Stimulated activated CD4-positive, alpha-beta T cell treated with anti-CD3 and anti-CD28 coated beads, TNF-alpha, amount 100 ng/mL, for 24 hours (primary cell): ENCODE measurements at regions not wholly inside any gene's neighbourhood (a gene's known extent, or its start where the extent isn't known, plus 50 kb on each side); places are given as distances from the start of the nearest gene placed in this dataset.
"Not testable (repeated sequence)": the region's sequence is repeated elsewhere in the genome, so short reads cannot be mapped to it uniquely, and the experiment has no call there.

Experiments
- DNase-seq, 3 experiments: peaks; one replicate each; pipeline ENCODE4 v3.0.0-alpha.2; 2020; ENCODE audit warnings: low read depth in 3 of 3

DNA sequence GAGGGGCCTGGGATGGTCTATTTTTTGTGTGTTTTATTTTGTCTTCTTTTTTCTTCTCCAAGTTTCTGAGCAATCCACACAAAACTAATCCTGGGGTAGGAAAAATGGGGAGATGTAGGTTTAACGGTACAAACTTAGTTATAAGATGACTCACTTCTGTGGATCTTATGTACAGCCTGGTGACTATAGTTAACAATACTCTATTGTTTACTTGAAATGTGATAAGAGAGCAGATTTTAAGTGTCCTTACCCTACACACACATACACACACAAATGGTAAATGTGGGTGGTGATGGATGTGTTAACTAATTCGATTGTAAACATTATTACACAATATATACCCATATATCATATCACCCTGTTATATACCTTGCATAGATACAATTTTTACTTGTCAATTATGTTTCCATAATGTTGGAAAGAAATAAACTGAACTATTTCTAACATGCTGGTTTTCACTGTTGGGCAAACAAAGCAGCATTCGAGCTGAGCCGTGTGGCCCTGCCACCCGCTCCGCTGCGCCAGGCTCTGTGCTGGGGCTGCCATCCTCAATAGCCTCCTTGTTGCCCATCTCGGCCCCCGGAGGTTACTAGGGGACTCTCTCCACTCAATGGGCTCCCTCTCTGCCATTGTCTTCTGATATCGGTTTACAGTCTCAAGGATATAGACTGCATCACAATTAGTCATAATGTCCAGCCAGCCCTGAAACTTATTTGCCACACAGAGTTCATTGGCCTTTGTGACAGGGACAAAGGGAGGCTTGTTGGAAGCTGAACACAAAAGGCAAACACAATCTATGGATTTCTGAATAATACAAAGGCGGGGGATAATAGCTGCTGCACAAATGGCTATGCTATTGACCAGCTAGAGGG lies 380.3 kb upstream of the MAF start:
- no peak for DNase-seq

DNA sequence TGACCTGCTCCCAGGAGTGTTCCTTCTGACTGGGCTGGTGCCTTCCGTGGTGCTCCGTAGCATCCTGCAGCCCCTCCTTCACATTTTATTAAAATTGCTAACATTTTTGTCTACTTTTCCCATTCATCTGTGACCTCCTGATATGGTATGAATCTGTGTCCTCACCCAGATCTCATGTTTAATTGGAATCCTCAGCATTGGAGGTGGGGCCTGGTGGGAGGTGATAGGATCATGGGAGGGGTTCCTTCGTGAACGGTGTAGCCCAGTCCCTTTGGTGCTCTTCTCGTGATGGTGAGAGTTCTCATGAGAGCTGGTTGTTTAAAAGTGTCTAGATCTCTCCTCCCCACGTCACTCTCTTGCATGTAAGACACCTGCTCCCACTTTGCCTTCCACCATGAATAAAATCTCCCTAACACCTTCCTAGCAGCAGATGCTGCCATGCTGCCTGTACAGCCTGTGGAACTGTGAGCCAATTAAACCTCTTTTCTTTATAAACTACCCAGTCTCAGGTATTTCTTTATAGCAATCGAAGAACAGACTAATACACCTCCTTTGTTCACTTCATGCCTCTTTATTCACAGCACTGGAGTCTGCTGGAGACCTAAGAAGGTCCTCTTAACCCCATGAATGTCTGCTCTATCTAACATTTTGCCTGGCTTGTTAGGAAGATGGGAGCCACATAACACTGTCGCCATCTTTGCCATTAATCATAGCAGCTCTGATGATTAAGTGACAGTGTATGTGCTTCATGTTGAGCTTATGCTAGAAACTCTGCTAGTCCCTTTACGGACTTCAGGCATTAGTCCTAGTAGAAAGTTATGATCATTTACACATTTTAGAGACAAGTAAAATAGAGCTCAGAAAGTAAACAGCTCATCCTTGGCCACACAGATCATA lies 377.7 kb upstream of the MAF start:
- DNase-seq, result no peak

DNA sequence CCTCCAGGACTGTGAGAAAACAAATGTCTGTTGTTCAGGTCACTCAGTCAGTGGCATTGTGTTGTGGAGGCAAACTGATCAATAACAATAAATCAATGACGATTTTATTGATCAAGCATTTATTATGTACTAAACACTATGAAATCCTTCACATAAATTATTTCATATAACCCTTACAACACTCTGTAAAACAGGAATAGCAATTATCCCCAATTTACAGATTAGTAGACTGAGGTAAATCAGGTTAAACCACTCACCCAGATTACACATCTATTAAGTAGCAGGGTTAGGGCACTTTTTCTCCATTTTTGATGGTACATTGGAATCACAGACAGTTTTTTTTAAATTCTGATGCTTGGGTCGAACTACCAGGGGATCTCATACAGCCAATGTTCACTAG lies 372.8 kb upstream of the MAF start:
- DNase-seq, result no peak

DNA sequence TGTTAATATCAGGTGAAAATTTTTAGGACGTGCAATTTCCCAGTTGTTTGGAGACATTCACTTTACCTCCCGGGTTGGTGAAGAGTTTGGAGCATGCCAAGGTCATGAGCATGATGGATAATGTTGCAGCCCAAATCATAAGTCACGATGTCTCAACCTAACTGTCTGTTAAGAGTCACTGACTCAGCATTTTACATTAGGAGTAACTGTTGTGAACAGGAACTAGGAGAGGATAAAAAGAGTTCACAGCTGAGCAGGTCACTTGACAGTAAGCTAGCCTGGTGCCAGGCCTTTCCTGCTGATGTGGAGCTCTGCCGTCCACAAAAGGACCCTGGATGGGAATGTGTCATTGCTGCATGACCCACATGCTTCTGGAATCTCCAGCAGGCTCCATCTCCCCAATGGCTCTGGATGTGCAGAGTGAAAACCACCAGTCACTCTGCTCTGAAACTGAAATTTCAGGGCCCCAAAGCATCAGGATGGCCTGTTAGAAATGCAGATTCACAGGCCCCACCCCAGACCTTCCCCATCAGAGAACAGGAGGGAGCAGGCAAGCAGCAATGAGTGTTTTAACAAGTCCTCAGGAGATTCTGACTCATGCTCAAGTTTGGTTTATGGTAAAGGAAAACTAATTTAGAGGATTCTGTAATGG lies 371.6 kb upstream of the MAF start:
- DNase-seq, result no peak

DNA sequence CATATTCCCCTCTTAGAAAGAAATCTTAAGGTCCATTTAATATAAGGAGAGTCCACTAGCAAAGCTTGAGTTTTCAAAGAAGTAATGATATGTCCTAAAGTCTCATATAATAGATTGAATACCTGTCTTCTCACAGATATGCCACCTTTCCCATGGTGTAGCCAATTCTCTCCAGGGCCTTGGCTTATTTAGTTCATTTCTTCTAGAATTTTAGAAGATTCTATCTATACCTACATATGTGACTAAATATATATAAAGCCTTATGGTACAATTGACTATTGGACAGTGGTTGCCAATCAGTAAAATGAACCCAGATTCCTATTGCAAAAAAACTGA lies 370.7 kb upstream of the MAF start:
- DNase-seq, result no peak

DNA sequence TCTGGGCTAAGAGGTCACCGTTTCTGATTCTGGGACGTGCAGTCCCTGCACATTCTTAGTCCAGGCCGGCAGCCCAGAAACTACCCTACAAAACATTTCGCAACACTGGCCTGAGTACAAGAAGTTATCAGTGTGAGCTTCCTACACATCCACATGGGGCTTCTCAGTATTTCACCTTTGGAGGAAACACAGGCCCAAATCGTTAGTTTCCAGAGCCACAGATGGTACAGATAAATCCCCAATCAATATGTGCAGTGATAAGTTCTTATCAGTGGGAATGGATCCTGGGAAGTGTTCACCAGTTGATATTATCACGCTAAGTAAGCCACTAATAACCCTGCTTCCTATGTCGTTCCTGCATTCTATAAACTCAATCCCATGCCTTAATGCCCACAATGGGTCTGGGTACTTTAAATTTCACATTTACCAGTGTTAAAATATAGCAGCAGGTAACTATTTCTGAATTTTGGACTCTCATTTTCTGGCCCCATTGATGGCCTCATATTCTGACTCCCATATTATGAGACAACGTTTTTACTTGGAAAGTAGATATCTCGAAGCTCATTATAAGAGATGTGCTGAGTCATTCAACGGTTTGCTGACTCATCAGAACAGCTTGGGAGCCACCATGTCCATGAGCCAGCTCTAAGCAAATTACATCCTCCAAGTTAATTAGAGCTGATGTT lies 370.2 kb upstream of the MAF start:
- no peak for DNase-seq

DNA sequence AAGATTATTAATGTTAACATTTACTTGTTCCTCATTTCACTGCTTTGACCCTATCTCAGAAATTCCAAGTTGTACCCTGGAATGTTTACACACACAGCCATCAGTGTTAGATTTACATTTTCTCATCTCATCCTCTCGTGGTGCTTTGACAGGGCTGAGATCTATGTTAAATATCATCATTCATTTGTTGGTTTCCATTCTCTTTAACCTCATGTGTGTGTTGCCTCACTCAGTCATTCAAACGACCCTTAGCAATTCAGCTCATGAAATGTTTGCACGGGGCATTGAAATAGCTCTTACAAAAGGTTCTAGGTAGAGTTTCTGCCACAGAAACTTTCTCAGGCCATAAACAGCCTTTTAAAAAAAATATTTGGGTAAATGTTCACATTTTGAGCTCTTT lies 369.6 kb upstream of the MAF start:
- no peak for DNase-seq

DNA sequence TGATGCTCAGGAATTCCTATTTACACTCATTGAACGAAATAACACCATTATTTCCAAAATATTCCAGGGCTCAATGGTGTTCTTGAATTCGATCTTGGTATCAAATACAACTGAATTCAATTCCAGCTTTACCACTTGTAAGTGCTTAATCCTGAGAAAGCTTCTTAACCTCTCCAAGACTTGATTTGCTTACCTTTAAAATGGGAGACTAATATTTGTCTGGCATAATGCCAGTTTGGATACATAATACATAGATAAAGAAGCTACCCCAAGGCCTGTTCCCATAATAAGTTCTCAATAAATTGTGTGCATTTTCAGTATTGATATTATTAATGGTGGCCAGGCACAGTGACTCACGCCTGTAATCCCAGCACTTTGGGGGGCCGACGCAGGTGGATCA lies 368.9 kb upstream of the MAF start:
- no peak for DNase-seq

DNA sequence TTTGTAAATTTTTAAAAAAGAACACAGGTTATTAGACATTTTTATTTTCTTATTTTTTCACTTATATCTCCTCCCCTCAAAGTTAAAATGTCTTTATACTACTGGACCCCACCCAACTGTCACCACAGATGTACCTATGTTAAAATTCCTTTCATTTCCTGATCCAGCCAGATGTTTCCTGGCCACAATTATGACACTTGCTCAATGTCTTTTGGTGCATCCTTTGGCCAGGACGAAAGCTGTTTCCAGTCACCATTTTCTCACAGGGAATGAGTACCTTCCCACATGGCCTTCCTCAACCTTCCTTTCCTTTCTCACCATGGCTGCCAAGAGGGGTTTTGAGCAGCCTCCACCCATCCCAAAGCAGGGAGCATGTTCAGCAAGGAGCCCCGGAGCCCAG lies 365.7 kb upstream of the MAF start:
- DNase-seq, result no peak

DNA sequence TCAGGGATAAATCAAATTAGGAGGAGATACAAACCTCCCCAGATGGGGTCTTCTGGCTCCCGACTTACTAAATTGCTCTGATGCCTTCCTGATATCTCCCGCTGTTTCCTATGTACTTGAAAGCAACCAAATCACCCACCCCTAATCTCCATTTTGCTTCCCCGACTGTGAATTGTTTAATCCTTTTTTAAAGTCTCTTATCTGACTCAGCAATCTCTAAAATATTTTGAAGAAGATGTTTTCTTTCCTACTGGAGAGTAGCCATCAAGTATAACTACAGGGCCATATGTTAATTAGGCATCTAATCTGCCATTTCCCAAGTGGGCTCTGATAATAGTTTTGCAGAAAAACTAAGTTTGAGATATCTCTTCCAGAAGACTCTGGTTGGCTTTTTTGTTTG lies 365.2 kb upstream of the MAF start:
- DNase-seq, result no peak

DNA sequence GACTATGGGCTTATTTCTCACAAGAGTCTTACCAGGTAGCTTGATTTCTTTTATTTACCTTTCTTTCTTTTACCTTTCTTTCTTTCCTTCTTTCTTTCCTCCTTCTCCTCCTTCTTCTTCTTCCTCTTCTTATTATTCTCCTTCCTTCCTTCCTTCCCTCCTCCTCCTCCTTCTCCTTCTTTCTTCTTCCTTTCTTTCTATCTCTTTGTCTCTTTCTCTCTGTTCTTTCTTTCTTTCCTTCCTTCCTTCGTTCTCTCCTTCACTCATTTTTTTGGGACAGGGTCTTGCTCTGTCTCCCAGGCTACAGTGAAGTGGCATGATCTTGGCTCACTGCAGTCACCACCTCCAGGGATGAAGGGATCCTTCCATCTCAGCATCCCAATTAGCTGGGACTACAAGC lies 363.6 kb upstream of the MAF start:
- no peak for DNase-seq

DNA sequence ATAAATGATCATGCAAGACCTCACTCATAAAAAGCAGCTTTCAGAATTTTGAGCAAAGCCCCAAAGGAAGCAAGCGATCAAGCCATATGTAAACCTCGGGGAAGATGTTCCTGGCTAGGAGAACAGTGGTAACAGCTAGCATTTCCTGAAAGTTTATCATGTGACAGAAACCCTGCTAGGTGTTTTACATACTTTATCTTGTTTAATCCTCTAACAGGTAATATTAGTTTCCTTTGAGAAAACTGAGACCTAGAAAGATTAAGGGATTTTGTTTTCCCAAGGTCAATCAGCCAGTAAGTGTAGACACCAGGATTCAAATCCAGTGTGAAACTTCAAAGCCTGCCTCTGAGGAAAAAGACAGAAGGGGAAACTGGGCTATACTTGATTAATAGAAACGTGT lies 362.4 kb upstream of the MAF start:
- DNase-seq, result no peak

DNA sequence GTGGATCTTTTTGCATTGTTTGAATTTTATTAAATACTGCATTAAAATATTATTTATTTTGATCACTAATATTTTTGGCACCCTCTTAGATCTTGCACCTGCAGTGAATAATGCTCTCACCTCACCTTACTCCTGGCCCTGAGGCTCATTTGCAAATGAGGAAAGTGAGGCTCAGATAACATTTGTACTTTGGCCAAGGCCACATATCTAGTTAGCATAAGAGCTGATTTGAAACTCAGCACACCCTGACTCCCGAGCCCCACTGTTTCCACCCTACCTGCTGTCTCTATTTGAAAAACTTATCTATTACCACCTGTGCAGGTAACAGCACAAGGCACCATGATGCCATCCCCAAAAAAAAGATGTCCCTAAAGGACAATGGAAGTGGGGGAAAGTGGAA lies 358.7 kb upstream of the MAF start:
- no peak for DNase-seq

DNA sequence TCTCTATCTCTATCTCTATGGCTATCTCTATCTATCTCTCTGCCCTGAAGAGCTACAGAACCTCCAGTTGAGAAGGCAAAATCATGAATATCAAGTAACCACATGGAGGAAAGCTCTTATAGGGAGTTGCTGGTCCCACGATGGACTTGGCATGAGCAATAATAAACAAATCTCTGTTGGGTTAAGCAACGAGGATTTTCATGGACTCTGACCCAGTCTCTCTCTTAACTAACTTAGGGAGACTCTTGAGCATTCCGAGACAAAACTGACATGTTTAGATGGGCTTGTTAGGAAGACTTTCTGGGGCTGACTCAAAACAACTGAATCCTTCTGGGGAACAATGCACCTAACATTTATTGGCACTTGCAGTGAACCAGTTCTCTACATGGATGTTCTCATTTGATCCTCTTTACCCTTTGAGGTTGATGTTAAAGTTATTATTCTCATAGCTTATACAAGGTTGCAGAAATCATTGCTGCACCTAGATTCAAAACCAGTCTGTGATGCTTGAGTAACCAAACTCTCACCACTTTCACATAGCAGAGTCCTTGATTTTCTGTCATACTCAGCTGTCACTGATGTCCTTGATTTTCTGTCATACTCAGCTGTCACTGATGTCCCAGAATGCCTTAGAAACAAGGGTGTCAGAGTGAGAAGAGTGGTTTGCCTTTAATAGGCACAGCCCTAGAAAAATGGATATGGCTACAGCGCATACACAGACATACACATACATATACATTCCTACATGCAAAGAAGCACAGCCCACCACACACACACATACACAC lies 354.6 kb upstream of the MAF start:
- DNase-seq, result no peak

DNA sequence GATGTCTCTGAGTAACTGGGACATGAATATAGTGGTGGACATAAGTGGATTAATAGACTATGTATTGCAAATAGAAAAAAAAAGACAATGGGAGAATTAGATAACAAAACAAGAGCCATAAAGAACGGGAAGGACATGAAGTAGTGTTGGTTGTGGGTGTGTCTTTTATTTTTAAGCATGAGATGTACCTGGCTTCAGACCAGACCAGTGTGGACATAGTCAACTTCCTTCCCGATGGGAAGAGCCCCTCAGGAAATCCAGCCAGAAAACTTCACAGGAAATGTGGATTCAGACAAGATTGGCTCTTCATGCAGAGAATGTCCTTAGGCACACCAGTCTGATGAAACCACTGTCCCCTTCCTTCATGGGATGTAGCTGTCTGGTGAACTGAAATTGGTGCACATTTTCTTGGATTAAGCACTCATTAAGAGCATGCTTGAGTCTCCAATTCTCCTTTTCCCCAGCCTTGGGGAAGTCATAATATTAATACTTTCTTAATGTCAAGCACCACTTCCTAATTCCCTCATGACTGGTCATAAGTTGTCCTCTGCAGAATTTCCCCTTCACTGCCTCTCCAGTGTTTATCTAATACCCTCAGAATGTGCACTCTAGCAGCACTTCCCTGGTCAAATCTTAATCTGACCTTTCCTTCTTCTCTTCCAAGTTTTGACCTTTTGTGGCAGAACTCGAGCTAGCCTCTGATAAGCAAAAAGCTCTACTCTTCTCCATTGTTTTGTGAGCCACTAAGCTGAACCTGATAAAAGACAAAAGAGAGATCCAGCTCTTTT lies 350.6 kb upstream of the MAF start:
- DNase-seq, result no peak

DNA sequence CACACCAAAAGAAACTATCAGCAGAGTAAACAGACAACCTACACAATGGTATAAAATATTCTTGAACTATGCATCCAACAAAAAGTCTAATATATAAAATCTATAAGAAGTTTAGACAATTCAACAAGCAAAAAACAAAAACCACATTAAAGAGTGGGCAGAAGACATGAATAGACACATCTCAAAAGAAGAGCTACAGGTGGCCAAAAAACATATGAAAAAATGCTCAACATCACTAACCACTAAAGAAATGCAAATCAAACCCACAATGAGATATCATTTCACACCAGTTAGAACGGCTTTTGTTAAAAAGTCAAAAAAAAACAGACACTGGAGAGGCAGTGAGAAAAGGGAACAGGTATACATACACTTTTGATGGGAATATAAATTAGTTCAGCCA lies 348.9 kb upstream of the MAF start:
- DNase-seq, result no peak

DNA sequence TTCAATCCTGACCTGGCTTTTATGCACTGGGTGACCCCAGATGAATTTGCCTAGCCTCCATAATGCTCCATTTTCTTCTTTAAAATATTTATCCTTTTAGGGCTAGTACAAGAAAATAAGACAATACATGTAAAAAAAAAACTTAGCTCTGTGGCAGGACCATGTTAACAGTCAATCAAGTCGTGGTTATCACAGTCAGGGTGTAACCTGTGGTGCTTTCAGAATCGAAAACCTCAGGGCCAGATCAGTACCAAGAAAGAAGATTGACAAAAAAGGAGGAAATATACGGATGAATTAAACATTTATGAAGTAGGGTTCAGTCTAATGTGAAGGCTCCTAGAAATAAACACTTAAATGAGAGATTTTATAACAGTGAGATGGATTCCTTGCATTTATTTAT lies 347.2 kb upstream of the MAF start:
- DNase-seq, result no peak

DNA sequence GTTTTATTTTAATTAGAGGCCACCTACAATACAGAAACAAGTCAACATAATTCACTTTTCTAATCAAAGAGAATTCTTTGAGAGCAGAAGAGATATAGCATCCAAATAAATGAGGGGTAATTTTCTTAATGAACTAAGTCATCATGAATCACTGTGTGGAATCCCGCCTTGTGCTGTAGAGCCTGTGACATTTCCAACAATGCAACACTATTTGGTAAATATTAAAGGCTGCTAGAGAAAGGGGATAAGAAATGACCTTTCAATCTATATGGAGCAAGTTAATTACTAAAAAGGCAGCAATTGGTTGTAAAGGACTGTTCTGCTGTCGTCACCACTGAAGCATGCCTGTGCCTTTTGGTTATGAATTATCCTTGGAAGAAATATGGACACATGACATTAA lies 345.7 kb upstream of the MAF start:
- DNase-seq, result no peak

DNA sequence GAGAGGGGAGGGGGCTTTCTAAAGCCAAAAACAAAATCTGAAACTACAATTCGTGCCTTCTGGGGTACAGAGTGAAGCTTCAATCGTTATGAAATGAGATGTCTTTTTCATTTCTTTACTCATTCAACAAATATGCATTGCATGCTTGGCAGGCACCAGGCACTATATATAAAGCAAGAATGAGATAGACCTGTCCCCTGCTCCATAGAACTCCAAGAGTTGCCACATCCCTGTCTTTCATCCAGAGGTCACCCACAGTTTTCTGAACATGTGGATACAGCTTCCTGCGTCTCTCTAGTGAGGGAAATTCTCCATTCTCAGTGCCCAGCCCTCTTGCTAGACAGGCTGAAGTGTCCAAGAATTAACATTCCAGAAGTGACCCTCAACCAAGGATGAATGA lies 343.2 kb upstream of the MAF start:
- no peak for DNase-seq

DNA sequence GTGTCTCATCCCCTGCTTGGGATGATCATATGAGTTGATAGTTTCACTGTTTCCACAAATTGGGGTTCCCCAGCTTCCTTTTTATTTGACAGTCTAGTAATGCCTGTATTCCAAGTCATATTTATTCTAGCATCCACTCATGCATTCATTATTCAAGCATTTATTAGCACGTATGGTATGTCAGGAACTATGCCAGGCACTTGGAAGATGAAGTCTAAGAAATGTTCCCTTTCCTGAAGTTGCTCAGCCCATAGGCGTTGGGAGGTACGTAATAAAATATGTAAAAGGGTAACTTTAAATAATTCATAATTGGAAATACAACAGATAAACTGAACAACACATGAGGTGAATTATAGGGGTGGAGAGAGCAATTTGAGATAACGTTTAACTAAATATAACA lies 338.0 kb upstream of the MAF start:
- DNase-seq, result no peak

DNA sequence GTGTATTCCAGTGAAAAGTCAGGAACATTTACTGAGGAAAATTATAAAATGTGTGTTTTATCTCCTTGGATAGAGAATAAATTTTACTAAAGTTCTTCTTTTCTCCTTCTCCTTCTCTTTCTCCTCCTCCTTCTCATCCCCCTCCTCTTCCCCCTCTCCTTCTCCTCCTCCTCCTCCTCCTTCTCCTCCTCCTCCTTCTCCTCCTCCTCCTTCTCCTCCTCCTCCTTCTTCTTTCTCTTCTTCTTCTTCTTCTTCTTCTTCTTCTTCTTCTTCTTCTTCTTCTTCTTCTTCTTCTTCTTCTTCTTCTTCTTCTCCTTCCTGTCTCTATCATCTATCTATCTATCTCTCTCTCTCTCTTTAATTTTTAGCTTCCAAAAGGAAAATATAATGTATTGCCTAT lies 337.1 kb upstream of the MAF start:
- not testable (repeated sequence) for DNase-seq
